H1 (cell line): ENCODE measurements at regions not wholly inside any gene's neighbourhood (a gene's known extent, or its start where the extent isn't known, plus 50 kb on each side); places are given as distances from the start of the nearest gene placed in this dataset.

Experiments
- CTCF ChIA-PET: fragments of 300-600 bp; sonication (Branson Sonifier 250); formaldehyde crosslinking; loops from one replicate; lab custom pipeline; 2021; ENCODE audit not compliant: partially characterized antibody; lab: Charles Lee
- POLR2A ChIA-PET: fragments of 300-600 bp; sonication (Branson Sonifier 250); formaldehyde crosslinking; loops from one replicate; lab custom pipeline; 2021; ENCODE audit warnings: inconsistent platforms; ENCODE audit not compliant: partially characterized antibody; lab: Charles Lee
- DNase-seq, 2 experiments: peaks; one replicate each; pipeline versions ENCODE4 v3.0.0 to v3.0.0-alpha.2; 2010 to 2022; ENCODE audit warnings: low spot score in 2 of 2, low read depth in 1 of 2, mixed read lengths in 1 of 2
- FAIRE-seq: peaks from 2 replicates; lab custom pipeline; 2011; peaks lifted over from hg19 to GRCh38; lab: Jason Lieb, UNC
- H2AFZ ChIP-seq: 2 replicates; pipeline ENCODE4 v1.8.1; 2012; ENCODE audit warnings: low read length, inconsistent platforms
- H2AK5ac ChIP-seq: 2 replicates; pipeline ENCODE4 v1.6.1; 2013; ENCODE audit warnings: low read depth, low read length
- H2BK120ac ChIP-seq: replicated peaks from 2 replicates; pipeline ENCODE3; 2013; ENCODE audit warnings: low read depth, low read length, inconsistent platforms
- H2BK12ac ChIP-seq: 2 replicates; pipeline ENCODE4 v1.6.1; 2013; ENCODE audit warnings: low read depth, low read length
- H2BK15ac ChIP-seq: 2 replicates; pipeline ENCODE4 v1.6.1; 2013; ENCODE audit warnings: low read length
- H2BK20ac ChIP-seq: 2 replicates; pipeline ENCODE4 v1.6.1; 2013; ENCODE audit warnings: low read length
- H2BK5ac ChIP-seq: 2 replicates; pipeline ENCODE4 v1.6.1; 2013; ENCODE audit warnings: low read depth, low read length
- H3K14ac ChIP-seq: 2 replicates; pipeline ENCODE4 v1.6.1; 2013; ENCODE audit warnings: inconsistent platforms; ENCODE audit not compliant: insufficient read length
- H3K18ac ChIP-seq: 2 replicates; pipeline ENCODE4 v1.6.1; 2013; ENCODE audit warnings: low read length; ENCODE audit errors: extremely low read depth
- H3K23ac ChIP-seq: 2 replicates; pipeline ENCODE4 v1.6.1; 2013; ENCODE audit warnings: inconsistent platforms; ENCODE audit not compliant: insufficient read length
- H3K23me2 ChIP-seq: 2 replicates; pipeline ENCODE4 v1.6.1; 2013; ENCODE audit warnings: low read depth, low read length
- H3K27ac ChIP-seq: 2 replicates; pipeline ENCODE4 v1.6.1; 2011; ENCODE audit warnings: low read depth, low read length, inconsistent platforms
- H3K27me3 ChIP-seq, 4 experiments: replicated peaks in 1 of 4; 1 replicate in 1 of 4; 2 replicates in 3 of 4; pipeline versions ENCODE4 v1.6.1 to v1.8.1; 2011 to 2013; ENCODE audit warnings: low read length in 3 of 4, mild to moderate bottlenecking in 3 of 4, inconsistent platforms in 2 of 4, mixed read lengths in 2 of 4, moderate library complexity in 1 of 4; ENCODE audit not compliant: control insufficient read depth in 3 of 4, insufficient read depth in 3 of 4; ENCODE audit errors: extremely low read depth in 1 of 4
- H3K36me3 ChIP-seq, 4 experiments: 2 replicates each; pipeline versions ENCODE4 v1.6.1 to v1.8.1; 2011 to 2013; ENCODE audit warnings: mild to moderate bottlenecking in 4 of 4, low read length in 3 of 4, moderate library complexity in 2 of 4, control low read depth in 1 of 4, inconsistent platforms in 1 of 4; ENCODE audit not compliant: insufficient read depth in 4 of 4, control insufficient read depth in 2 of 4
- H3K4ac ChIP-seq: replicated peaks from 2 replicates; pipeline ENCODE3; 2013; ENCODE audit warnings: low read length, low read depth, mixed read lengths, inconsistent platforms; ENCODE audit not compliant: insufficient read length
- H3K4me1 ChIP-seq, 4 experiments: replicated peaks in 1 of 4; 1 replicate in 1 of 4; 2 replicates in 3 of 4; pipeline versions ENCODE4 v1.6.1 to v1.8.1; 2011 to 2013; ENCODE audit warnings: low read length in 3 of 4, inconsistent platforms in 2 of 4, mixed read lengths in 1 of 4; ENCODE audit not compliant: insufficient read depth in 4 of 4, control insufficient read depth in 3 of 4
- H3K4me2 ChIP-seq, 2 experiments: 2 replicates each; pipeline versions ENCODE4 v1.6.1 to v1.8.1; 2011 to 2013; ENCODE audit warnings: low read depth in 2 of 2, low read length in 2 of 2, control low read depth in 1 of 2, inconsistent platforms in 1 of 2, mild to moderate bottlenecking in 1 of 2; ENCODE audit not compliant: insufficient read depth in 1 of 2
- H3K4me3 ChIP-seq, 4 experiments: fragments of 200-600, 300-600 bp in 1 of 4; sonication (generic), shearing (Covaris generic), sonication (Bioruptor Twin) in 1 of 4; 2 replicates each; pipeline versions ENCODE4 v1.5.1 to v1.8.1; 2011 to 2016; ENCODE audit warnings: low read length in 4 of 4, low read depth in 3 of 4, control low read depth in 2 of 4, inconsistent platforms in 2 of 4, mild to moderate bottlenecking in 2 of 4, mixed read lengths in 1 of 4, moderate library complexity in 1 of 4; ENCODE audit not compliant: insufficient read depth in 2 of 4; ENCODE audit errors: extremely low read depth in 1 of 4
- H3K56ac ChIP-seq: replicated peaks from 2 replicates; pipeline ENCODE3; 2013; ENCODE audit warnings: low read depth, mild to moderate bottlenecking, mixed read lengths, low read length, inconsistent platforms; ENCODE audit not compliant: insufficient read length
- H3K79me1 ChIP-seq: 2 replicates; pipeline ENCODE4 v1.6.1; 2013; ENCODE audit warnings: low read depth, low read length, control low read depth
- H3K79me2 ChIP-seq, 2 experiments: 2 replicates each; pipeline versions ENCODE4 v1.6.1 to v1.8.1; 2012 to 2013; ENCODE audit warnings: low read length in 2 of 2, mild to moderate bottlenecking in 2 of 2, inconsistent platforms in 1 of 2; ENCODE audit not compliant: insufficient read depth in 2 of 2, control insufficient read depth in 1 of 2
- H3K9ac ChIP-seq, 4 experiments: replicated peaks in 1 of 4; 1 replicate in 1 of 4; 2 replicates in 3 of 4; pipeline versions ENCODE4 v1.6.1 to v1.8.1; 2011 to 2013; ENCODE audit warnings: low read depth in 3 of 4, low read length in 3 of 4, control low read depth in 2 of 4, mild to moderate bottlenecking in 2 of 4, moderate library complexity in 2 of 4, inconsistent platforms in 1 of 4; ENCODE audit errors: extremely low read depth in 1 of 4
- H3K9me3 ChIP-seq, 2 experiments: 2 replicates each; pipeline versions ENCODE4 v1.6.1 to v1.8.1; 2012 to 2013; ENCODE audit warnings: mild to moderate bottlenecking in 2 of 2, moderate library complexity in 2 of 2, control low read depth in 1 of 2, inconsistent platforms in 1 of 2, low read depth in 1 of 2, low read length in 1 of 2, mixed read lengths in 1 of 2; ENCODE audit not compliant: insufficient read depth in 2 of 2
- H4K20me1 ChIP-seq, 2 experiments: replicated peaks in 1 of 2; 2 replicates each; pipeline versions ENCODE3 to v1.8.1; 2011 to 2013; ENCODE audit warnings: inconsistent platforms in 2 of 2, low read length in 2 of 2, mild to moderate bottlenecking in 1 of 2; ENCODE audit not compliant: insufficient read depth in 2 of 2, control insufficient read depth in 1 of 2
- H4K5ac ChIP-seq: 2 replicates; pipeline ENCODE4 v1.6.1; 2013; ENCODE audit warnings: low read length, low read depth, mixed read lengths, inconsistent platforms; ENCODE audit not compliant: insufficient read length
- H4K8ac ChIP-seq: 2 replicates; pipeline ENCODE4 v1.8.0; 2013; ENCODE audit warnings: mild to moderate bottlenecking, moderate library complexity, low read length, inconsistent platforms; ENCODE audit not compliant: insufficient read depth; ENCODE audit errors: extremely low read depth
- H4K91ac ChIP-seq: replicated peaks from 2 replicates; pipeline ENCODE3; 2013; ENCODE audit warnings: low read length, mixed read lengths, inconsistent platforms; ENCODE audit not compliant: insufficient read length
- BCL11A ChIP-seq, 2 experiments: IDR thresholded peaks; one replicate each; pipeline ENCODE4 v1.6.1; 2011; ENCODE audit warnings: low read depth in 2 of 2, low read length in 2 of 2, mild to moderate bottlenecking in 2 of 2
- EP300 ChIP-seq, 2 experiments: IDR thresholded peaks; 1 replicate in 1 of 2; 2 replicates in 1 of 2; pipeline ENCODE4 v1.6.1; 2011 to 2012; ENCODE audit warnings: low read depth in 2 of 2, low read length in 2 of 2, mild to moderate bottlenecking in 2 of 2, borderline replicate concordance in 1 of 2, inconsistent platforms in 1 of 2, moderate library complexity in 1 of 2
- HDAC2 ChIP-seq, 2 experiments: fragments of 300-600 bp in 1 of 2; sonication (generic) in 1 of 2; IDR thresholded peaks; 2 replicates each; pipeline ENCODE4 v1.6.1; 2011 to 2012; ENCODE audit warnings: low read depth in 2 of 2, low read length in 2 of 2, mild to moderate bottlenecking in 2 of 2, moderate library complexity in 2 of 2, borderline replicate concordance in 1 of 2, inconsistent platforms in 1 of 2
- KDM1A ChIP-seq: fragments of 200-600, 300-600 bp; sonication (generic); IDR thresholded peaks from 2 replicates; pipeline ENCODE4 v1.7.1; 2016; ENCODE audit warnings: mild to moderate bottlenecking, low read length, borderline replicate concordance
- KDM5A ChIP-seq: fragments of 200-600 bp; IDR thresholded peaks from 2 replicates; pipeline ENCODE4 v1.7.1; 2012; ENCODE audit warnings: mild to moderate bottlenecking, low read length, inconsistent platforms, mixed read lengths
- RXRA ChIP-seq: IDR thresholded peaks from 2 replicates; pipeline ENCODE4 v1.6.1; 2011; ENCODE audit warnings: low read depth, mild to moderate bottlenecking, low read length, moderate library complexity; ENCODE audit not compliant: insufficient read depth
- SRF ChIP-seq: IDR thresholded peaks from 2 replicates; pipeline ENCODE4 v1.6.1; 2011; ENCODE audit warnings: mild to moderate bottlenecking, low read depth, low read length, moderate library complexity
- SUZ12 ChIP-seq: fragments of 200-600 bp; sonication (generic); IDR thresholded peaks from 2 replicates; pipeline ENCODE4 v1.6.1; 2012; ENCODE audit warnings: mild to moderate bottlenecking, inconsistent platforms, low read length, moderate library complexity, mixed read lengths
- TAF7 ChIP-seq: optimal IDR thresholded peaks from 2 replicates; pipeline ENCODE3; 2011; ENCODE audit warnings: low read depth, mild to moderate bottlenecking, inconsistent platforms, low read length, moderate library complexity, borderline replicate concordance
- WGBS, 2 experiments: shearing (Covaris generic) in 1 of 2; methylation state at CpG; one replicate each; pipeline versions ENCODE4 v1.1.6 to v1.1.7; 2013 to 2015; ENCODE audit warnings: low lambda C conversion rate in 2 of 2, mixed read lengths in 2 of 2, inconsistent platforms in 1 of 2, low coverage in 1 of 2, missing lambda C conversion rate in 1 of 2; ENCODE audit not compliant: insufficient replicate concordance in 2 of 2, insufficient coverage in 1 of 2, insufficient read length in 1 of 2; ENCODE audit errors: extremely low coverage in 1 of 2, missing lambda C conversion rate in 1 of 2; 5-methylcytosine and 5-hydroxymethylcytosine counted together
- TF ChIP-seq, protein P1 (sequence below): IDR thresholded peaks from 2 replicates; pipeline ENCODE4 v1.6.1; 2011; ENCODE audit warnings: low read depth, mild to moderate bottlenecking, low read length; ENCODE audit not compliant: insufficient read depth
- TF ChIP-seq, protein P2 (sequence below), 3 experiments: IDR thresholded peaks; 1 replicate in 2 of 3; 2 replicates in 1 of 3; pipeline versions ENCODE4 v1.5.1 to v1.6.1; 2011; ENCODE audit warnings: low read length in 3 of 3, mild to moderate bottlenecking in 3 of 3, inconsistent platforms in 2 of 3, low read depth in 1 of 3, moderate library complexity in 1 of 3; ENCODE audit not compliant: insufficient read depth in 1 of 3; ENCODE audit errors: control extremely low read depth in 1 of 3

DNA sequence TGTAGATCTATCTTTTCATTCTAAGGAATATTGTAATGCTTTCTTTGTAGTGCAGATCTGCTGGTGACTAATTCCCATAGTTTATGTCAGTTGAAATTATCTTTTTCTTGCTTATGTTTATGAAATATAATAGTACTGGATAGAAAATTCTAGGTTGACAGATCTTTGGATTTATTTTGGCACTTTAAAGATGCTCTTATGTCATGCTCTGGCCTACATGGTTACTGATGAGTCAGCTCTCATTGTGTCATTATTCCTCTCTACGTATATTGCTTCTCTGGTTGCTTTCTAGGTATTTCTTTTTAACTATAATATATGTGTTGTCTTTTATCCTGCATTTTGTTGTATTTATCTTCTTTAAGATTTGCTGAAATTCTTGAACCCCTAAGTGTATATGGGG, 955.5 kb upstream of the CHORDC1 start:
- H3K27ac ChIP-seq = no peak overlapping the region
- no peaks in the 10 kb centered on the region for H3K79me2 ChIP-seq
- H3K23me2 ChIP-seq = no peaks in the 10 kb centered on the region
- no peak overlapping the region for H2BK12ac ChIP-seq
- H4K5ac ChIP-seq = no peak overlapping the region
- no peak overlapping the region for H2AFZ ChIP-seq
- H3K36me3 ChIP-seq = no peaks in the 10 kb centered on the region
- no peak overlapping the region for H2AK5ac ChIP-seq
- H3K18ac ChIP-seq = no peak overlapping the region
- H3K79me1 ChIP-seq = no peaks in the 10 kb centered on the region
- H3K14ac ChIP-seq = no peak overlapping the region
- FAIRE-seq (no peak), DNase-seq (no peak)
- ChIA-PET CTCF (no interaction called here), POLR2A (no interaction called here)
- no peaks in the 10 kb centered on the region for H4K20me1 ChIP-seq
- H3K4me3 ChIP-seq = no peak overlapping the region
- H4K8ac ChIP-seq = no peak overlapping the region
- no peak overlapping the region for H2BK120ac ChIP-seq
- no peaks in the 10 kb centered on the region for H3K4me1 ChIP-seq
- H2BK15ac ChIP-seq = no peak overlapping the region
- WGBS, 2 experiments = 100% methylated on average over 1 of the region's 1 CpG; no CpG with 5 or more reads in 1 of the 2 experiments
- H3K4me2 ChIP-seq = no peak overlapping the region
- H3K56ac ChIP-seq = no peak overlapping the region
- H2BK20ac ChIP-seq = no peak overlapping the region
- H3K9ac ChIP-seq = no peak overlapping the region
- no peak overlapping the region for H3K4ac ChIP-seq
- H3K27me3 ChIP-seq = no peaks in the 10 kb centered on the region
- H4K91ac ChIP-seq = no peak overlapping the region
- no peaks in the 10 kb centered on the region; a peak in 1 of 4 replicates for H3K9me3 ChIP-seq
- H2BK5ac ChIP-seq = no peak overlapping the region
- H3K23ac ChIP-seq = no peak overlapping the region
- no peak for TF ChIP-seq HDAC2 (IDR thresholded peaks at IDR 0.05; ENCODE audit: borderline replicate concordance in 1 of 2, low read depth in 2 of 2, low read length in 2 of 2)
- TF ChIP-seq BCL11A (IDR thresholded peaks at IDR 0.05; ENCODE audit: low read depth in 2 of 2, low read length in 2 of 2) = no peak
- TF ChIP-seq, protein P1, sequence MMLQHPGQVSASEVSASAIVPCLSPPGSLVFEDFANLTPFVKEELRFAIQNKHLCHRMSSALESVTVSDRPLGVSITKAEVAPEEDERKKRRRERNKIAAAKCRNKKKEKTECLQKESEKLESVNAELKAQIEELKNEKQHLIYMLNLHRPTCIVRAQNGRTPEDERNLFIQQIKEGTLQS = no peak
- no peak for TF ChIP-seq RXRA
- no peak for TF ChIP-seq SRF
- no peak for TF ChIP-seq TAF7
- TF ChIP-seq EP300 (IDR thresholded peaks at IDR 0.05; ENCODE audit: borderline replicate concordance in 1 of 2, low read depth in 2 of 2, low read length in 2 of 2) = no peak
- TF ChIP-seq, protein P2, sequence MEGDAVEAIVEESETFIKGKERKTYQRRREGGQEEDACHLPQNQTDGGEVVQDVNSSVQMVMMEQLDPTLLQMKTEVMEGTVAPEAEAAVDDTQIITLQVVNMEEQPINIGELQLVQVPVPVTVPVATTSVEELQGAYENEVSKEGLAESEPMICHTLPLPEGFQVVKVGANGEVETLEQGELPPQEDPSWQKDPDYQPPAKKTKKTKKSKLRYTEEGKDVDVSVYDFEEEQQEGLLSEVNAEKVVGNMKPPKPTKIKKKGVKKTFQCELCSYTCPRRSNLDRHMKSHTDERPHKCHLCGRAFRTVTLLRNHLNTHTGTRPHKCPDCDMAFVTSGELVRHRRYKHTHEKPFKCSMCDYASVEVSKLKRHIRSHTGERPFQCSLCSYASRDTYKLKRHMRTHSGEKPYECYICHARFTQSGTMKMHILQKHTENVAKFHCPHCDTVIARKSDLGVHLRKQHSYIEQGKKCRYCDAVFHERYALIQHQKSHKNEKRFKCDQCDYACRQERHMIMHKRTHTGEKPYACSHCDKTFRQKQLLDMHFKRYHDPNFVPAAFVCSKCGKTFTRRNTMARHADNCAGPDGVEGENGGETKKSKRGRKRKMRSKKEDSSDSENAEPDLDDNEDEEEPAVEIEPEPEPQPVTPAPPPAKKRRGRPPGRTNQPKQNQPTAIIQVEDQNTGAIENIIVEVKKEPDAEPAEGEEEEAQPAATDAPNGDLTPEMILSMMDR (IDR thresholded peaks at IDR 0.05; ENCODE audit: control extremely low read depth in 1 of 3, insufficient read depth in 1 of 3, low read depth in 1 of 3, low read length in 3 of 3) = no peak
- TF ChIP-seq KDM5A = no peak
- no peak for TF ChIP-seq SUZ12
- no peak for TF ChIP-seq KDM1A
